GM23338 (cell line): ENCODE measurements at regions not wholly inside any gene's neighbourhood (a gene's known extent, or its start where the extent isn't known, plus 50 kb on each side); places are given as distances from the start of the nearest gene placed in this dataset.

Experiments used
- ATAC-seq: fragments of 200-7000 bp; cut with Tn5 transposase; 3 replicates; pipeline ENCODE4 v1.9.1; 2020
- DNase-seq: peaks from one replicate; pipeline ENCODE4 v3.0.0-alpha.2; 2015; ENCODE audit warnings: low spot score
- H2AFZ ChIP-seq: fragments of 200-600 bp; sonication (generic); 2 replicates; pipeline ENCODE4 v1.8.0; 2016; ENCODE audit warnings: antibody characterized with exemption, mild to moderate bottlenecking, moderate library complexity
- H3F3A ChIP-seq: fragments of 200-600 bp; sonication (generic); replicated peaks from 2 replicates; pipeline ENCODE4 v1.8.0; 2017; ENCODE audit warnings: antibody characterized with exemption, mixed run types, low read depth
- H3K27ac ChIP-seq: fragments of 200-600 bp; sonication (generic); 2 replicates; pipeline ENCODE4 v1.6.1; 2016; ENCODE audit warnings: low read depth
- H3K27me3 ChIP-seq: fragments of 200-600 bp; sonication (generic); 2 replicates; pipeline ENCODE4 v1.8.0; 2016; ENCODE audit warnings: mild to moderate bottlenecking, mixed run types, moderate library complexity; ENCODE audit not compliant: insufficient read depth
- H3K36me3 ChIP-seq: fragments of 200-600 bp; sonication (generic); 2 replicates; pipeline ENCODE4 v1.8.0; 2016; ENCODE audit warnings: mild to moderate bottlenecking; ENCODE audit not compliant: insufficient read depth
- H3K4me1 ChIP-seq: fragments of 200-600 bp; sonication (generic); 2 replicates; pipeline ENCODE4 v1.8.0; 2016; ENCODE audit warnings: mild to moderate bottlenecking, moderate library complexity; ENCODE audit not compliant: insufficient read depth
- H3K4me2 ChIP-seq: fragments of 200-600 bp; sonication (generic); 2 replicates; pipeline ENCODE4 v1.7.1; 2017; ENCODE audit warnings: mixed run types
- H3K4me3 ChIP-seq: fragments of 200-600 bp; sonication (generic); 2 replicates; pipeline ENCODE4 v1.6.1; 2016; ENCODE audit warnings: mixed run types
- H3K79me2 ChIP-seq: fragments of 200-600 bp; sonication (generic); replicated peaks from 2 replicates; pipeline ENCODE4 v1.8.0; 2017; ENCODE audit warnings: mild to moderate bottlenecking; ENCODE audit not compliant: insufficient read depth
- H3K9me2 ChIP-seq: fragments of 200-600 bp; sonication (generic); 2 replicates; pipeline ENCODE4 v1.8.0; 2017; ENCODE audit not compliant: insufficient read depth
- H4K20me1 ChIP-seq: fragments of 200-600 bp; sonication (generic); replicated peaks from 2 replicates; pipeline ENCODE4 v1.8.0; 2017; ENCODE audit warnings: mild to moderate bottlenecking; ENCODE audit not compliant: insufficient read depth
- H3K27ac Mint-ChIP-seq: 2 replicates; pipeline ENCODE4 v1.8.0; 2020; ENCODE audit warnings: inconsistent platforms, mild to moderate bottlenecking, moderate library complexity, mixed read lengths
- H3K27me3 Mint-ChIP-seq: 3 replicates; pipeline ENCODE4 v1.8.0; 2022; ENCODE audit warnings: low read depth, mild to moderate bottlenecking, moderate library complexity, mixed read lengths, inconsistent platforms; ENCODE audit not compliant: insufficient read depth, poor library complexity
- H3K36me3 Mint-ChIP-seq: 3 replicates; pipeline ENCODE4 v1.8.0; 2021; ENCODE audit warnings: low read depth, mild to moderate bottlenecking, inconsistent platforms, moderate library complexity, mixed read lengths
- H3K4me1 Mint-ChIP-seq: 3 replicates; pipeline ENCODE4 v1.8.0; 2020; ENCODE audit warnings: mild to moderate bottlenecking, inconsistent platforms, mixed read lengths
- H3K4me3 Mint-ChIP-seq: 3 replicates; pipeline ENCODE4 v1.8.0; 2021; ENCODE audit warnings: moderate library complexity, mild to moderate bottlenecking, inconsistent platforms, mixed read lengths
- H3K9me3 Mint-ChIP-seq: 3 replicates; pipeline ENCODE4 v1.8.0; 2020; ENCODE audit warnings: moderate library complexity, mild to moderate bottlenecking, inconsistent platforms, mixed read lengths
- CREB1 ChIP-seq: fragments of 250-450 bp; sonication (Bioruptor Pico); IDR thresholded peaks from 2 replicates; pipeline ENCODE4 v1.5.0; 2020; ENCODE audit warnings: low read depth, mild to moderate bottlenecking, moderate library complexity
- EZH2 ChIP-seq: fragments of 200-600 bp; sonication (generic); IDR thresholded peaks from one replicate; pipeline ENCODE4 v1.8.0; 2017; ENCODE audit warnings: antibody characterized with exemption, mild to moderate bottlenecking, low read depth; ENCODE audit not compliant: unreplicated experiment
- EZH2phosphoT487 ChIP-seq: fragments of 200-600 bp; sonication (generic); IDR thresholded peaks from one replicate; pipeline ENCODE4 v1.8.1; 2018; ENCODE audit warnings: antibody characterized with exemption; ENCODE audit not compliant: unreplicated experiment
- JUNB ChIP-seq: IDR thresholded peaks from one replicate; pipeline ENCODE4 v1.6.1; 2016; ENCODE audit warnings: antibody characterized with exemption; ENCODE audit not compliant: unreplicated experiment
- NANOG ChIP-seq: IDR thresholded peaks from 2 replicates; pipeline ENCODE4 v1.6.1; 2016; ENCODE audit warnings: antibody characterized with exemption, borderline replicate concordance
- POLR2AphosphoS5 ChIP-seq: IDR thresholded peaks from 2 replicates; pipeline ENCODE4 v1.6.1; 2016; ENCODE audit warnings: antibody characterized with exemption, low read depth
- STAT1 ChIP-seq: IDR thresholded peaks from one replicate; pipeline ENCODE4 v1.6.1; 2016; ENCODE audit warnings: antibody characterized with exemption; ENCODE audit not compliant: unreplicated experiment
- ZNF114 ChIP-seq: fragments of 250-450 bp; sonication (Bioruptor Pico); IDR thresholded peaks from 2 replicates; pipeline ENCODE4 v1.5.0; 2020; ENCODE audit warnings: mild to moderate bottlenecking, moderate library complexity
- ZNF331 ChIP-seq: fragments of 250-450 bp; sonication (Bioruptor Pico); IDR thresholded peaks from 2 replicates; pipeline ENCODE4 v1.5.0; 2020; ENCODE audit warnings: low read depth, mild to moderate bottlenecking, moderate library complexity
- TF ChIP-seq, protein P1 (sequence below), 2 experiments: fragments of 200-600 bp in 1 of 2; sonication (generic) in 1 of 2; conservative IDR thresholded peaks; 2 replicates each; pipeline versions ENCODE4 v1.5.1 to v1.6.1; 2016 to 2017; ENCODE audit warnings: antibody characterized with exemption in 2 of 2, low read depth in 2 of 2, mild to moderate bottlenecking in 2 of 2, moderate library complexity in 1 of 2
- TF ChIP-seq, protein P2 (sequence below): IDR thresholded peaks from 2 replicates; pipeline ENCODE4 v1.6.1; 2016; ENCODE audit warnings: antibody characterized with exemption
- TF ChIP-seq, protein P3 (sequence below): fragments of 250-450 bp; sonication (Bioruptor Pico); IDR thresholded peaks from 2 replicates; pipeline ENCODE4 v1.5.0; 2020; ENCODE audit warnings: mild to moderate bottlenecking, moderate library complexity
- TF ChIP-seq, protein P4 (sequence below): IDR thresholded peaks from one replicate; pipeline ENCODE4 v1.6.1; 2018; ENCODE audit warnings: antibody characterized with exemption; ENCODE audit not compliant: unreplicated experiment

DNA sequence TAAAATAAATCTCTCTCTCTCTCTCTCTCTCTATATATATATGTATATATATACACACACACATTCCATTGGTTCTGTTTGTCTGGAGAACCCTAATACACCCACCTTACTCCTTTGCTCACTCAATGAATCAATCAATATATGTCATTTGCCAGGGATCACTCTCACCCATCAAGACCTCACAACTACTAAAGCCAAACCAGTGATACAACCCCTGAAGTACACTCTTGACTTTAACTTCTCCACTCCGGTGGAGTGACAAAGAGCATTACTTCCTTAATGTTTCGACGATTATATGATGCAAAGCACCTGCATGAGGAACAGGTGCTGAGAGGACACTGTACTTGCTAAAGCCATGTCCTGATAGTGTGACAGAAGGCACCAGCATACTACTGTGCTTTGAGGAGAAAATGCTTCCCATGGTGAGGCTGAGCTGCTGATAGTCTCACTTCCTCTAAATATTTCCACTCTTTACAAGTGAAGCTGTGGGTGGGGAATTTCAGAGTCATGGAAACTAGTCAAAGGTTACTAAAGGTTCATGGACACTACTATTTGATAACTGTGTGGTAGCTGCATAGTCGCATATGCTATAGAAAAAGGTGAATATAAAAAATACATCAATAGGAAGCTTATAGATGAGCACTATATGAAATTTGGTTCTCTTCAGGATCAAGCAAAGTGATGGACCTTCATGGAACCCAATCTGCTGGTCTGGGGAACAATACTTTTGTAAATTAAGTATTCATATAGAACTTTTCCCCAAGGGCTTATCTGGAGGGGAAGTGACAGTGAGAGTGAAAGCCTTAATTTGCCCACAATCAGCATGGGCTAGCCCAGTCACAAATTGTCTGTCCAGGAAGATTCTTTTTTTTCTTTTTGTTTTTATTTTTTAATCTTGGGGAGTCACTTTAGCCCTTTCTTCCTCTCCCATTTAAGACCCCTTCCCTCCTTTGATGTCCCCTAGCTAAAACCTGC, 141.9 kb upstream of the NEDD9 start:
- Histone ChIP-seq H3K36me3 (no peaks in the 10 kb centered on the region), H3K27ac (no peak overlapping the region), H4K20me1 (no peaks in the 10 kb centered on the region), H3K9me2 (peaks cover 5% of the 10 kb centered on the region; the same call in 1 of the 2 replicates), H3F3A (no peaks in the 10 kb centered on the region), H3K4me1 (0 out of 2 replicates have a peak, but pooled peaks cover 4% of the 10 kb centered on the region), H2AFZ (no peak overlapping the region), H3K4me3 (no peak overlapping the region), H3K4me2 (no peak overlapping the region), H3K27me3 (no peaks in the 10 kb centered on the region), H3K79me2 (no peaks in the 10 kb centered on the region)
- no peak for ATAC-seq
- no peak for DNase-seq
- H3K27me3 Mint-ChIP-seq = peaks cover 1% of the 10 kb centered on the region
- H3K36me3 Mint-ChIP-seq = peaks cover 9% of the 10 kb centered on the region; the same call in 2 of the 3 replicates
- TF ChIP-seq ZNF114 (CRISPR knock-in tag) (no peak), STAT1 (no peak), EZH2phosphoT487 (no peak), JUNB (no peak), POLR2AphosphoS5 (no peak), ZNF331 (CRISPR knock-in tag) (no peak), EZH2 (no peak), CREB1 (CRISPR knock-in tag) (no peak), NANOG (no peak)
- TF ChIP-seq, protein P1, sequence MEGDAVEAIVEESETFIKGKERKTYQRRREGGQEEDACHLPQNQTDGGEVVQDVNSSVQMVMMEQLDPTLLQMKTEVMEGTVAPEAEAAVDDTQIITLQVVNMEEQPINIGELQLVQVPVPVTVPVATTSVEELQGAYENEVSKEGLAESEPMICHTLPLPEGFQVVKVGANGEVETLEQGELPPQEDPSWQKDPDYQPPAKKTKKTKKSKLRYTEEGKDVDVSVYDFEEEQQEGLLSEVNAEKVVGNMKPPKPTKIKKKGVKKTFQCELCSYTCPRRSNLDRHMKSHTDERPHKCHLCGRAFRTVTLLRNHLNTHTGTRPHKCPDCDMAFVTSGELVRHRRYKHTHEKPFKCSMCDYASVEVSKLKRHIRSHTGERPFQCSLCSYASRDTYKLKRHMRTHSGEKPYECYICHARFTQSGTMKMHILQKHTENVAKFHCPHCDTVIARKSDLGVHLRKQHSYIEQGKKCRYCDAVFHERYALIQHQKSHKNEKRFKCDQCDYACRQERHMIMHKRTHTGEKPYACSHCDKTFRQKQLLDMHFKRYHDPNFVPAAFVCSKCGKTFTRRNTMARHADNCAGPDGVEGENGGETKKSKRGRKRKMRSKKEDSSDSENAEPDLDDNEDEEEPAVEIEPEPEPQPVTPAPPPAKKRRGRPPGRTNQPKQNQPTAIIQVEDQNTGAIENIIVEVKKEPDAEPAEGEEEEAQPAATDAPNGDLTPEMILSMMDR (conservative IDR thresholded peaks at IDR 0.05; ENCODE audit: low read depth in 2 of 2) = no peak
- TF ChIP-seq, protein P2, sequence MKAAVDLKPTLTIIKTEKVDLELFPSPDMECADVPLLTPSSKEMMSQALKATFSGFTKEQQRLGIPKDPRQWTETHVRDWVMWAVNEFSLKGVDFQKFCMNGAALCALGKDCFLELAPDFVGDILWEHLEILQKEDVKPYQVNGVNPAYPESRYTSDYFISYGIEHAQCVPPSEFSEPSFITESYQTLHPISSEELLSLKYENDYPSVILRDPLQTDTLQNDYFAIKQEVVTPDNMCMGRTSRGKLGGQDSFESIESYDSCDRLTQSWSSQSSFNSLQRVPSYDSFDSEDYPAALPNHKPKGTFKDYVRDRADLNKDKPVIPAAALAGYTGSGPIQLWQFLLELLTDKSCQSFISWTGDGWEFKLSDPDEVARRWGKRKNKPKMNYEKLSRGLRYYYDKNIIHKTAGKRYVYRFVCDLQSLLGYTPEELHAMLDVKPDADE = no peak
- TF ChIP-seq, protein P3, sequence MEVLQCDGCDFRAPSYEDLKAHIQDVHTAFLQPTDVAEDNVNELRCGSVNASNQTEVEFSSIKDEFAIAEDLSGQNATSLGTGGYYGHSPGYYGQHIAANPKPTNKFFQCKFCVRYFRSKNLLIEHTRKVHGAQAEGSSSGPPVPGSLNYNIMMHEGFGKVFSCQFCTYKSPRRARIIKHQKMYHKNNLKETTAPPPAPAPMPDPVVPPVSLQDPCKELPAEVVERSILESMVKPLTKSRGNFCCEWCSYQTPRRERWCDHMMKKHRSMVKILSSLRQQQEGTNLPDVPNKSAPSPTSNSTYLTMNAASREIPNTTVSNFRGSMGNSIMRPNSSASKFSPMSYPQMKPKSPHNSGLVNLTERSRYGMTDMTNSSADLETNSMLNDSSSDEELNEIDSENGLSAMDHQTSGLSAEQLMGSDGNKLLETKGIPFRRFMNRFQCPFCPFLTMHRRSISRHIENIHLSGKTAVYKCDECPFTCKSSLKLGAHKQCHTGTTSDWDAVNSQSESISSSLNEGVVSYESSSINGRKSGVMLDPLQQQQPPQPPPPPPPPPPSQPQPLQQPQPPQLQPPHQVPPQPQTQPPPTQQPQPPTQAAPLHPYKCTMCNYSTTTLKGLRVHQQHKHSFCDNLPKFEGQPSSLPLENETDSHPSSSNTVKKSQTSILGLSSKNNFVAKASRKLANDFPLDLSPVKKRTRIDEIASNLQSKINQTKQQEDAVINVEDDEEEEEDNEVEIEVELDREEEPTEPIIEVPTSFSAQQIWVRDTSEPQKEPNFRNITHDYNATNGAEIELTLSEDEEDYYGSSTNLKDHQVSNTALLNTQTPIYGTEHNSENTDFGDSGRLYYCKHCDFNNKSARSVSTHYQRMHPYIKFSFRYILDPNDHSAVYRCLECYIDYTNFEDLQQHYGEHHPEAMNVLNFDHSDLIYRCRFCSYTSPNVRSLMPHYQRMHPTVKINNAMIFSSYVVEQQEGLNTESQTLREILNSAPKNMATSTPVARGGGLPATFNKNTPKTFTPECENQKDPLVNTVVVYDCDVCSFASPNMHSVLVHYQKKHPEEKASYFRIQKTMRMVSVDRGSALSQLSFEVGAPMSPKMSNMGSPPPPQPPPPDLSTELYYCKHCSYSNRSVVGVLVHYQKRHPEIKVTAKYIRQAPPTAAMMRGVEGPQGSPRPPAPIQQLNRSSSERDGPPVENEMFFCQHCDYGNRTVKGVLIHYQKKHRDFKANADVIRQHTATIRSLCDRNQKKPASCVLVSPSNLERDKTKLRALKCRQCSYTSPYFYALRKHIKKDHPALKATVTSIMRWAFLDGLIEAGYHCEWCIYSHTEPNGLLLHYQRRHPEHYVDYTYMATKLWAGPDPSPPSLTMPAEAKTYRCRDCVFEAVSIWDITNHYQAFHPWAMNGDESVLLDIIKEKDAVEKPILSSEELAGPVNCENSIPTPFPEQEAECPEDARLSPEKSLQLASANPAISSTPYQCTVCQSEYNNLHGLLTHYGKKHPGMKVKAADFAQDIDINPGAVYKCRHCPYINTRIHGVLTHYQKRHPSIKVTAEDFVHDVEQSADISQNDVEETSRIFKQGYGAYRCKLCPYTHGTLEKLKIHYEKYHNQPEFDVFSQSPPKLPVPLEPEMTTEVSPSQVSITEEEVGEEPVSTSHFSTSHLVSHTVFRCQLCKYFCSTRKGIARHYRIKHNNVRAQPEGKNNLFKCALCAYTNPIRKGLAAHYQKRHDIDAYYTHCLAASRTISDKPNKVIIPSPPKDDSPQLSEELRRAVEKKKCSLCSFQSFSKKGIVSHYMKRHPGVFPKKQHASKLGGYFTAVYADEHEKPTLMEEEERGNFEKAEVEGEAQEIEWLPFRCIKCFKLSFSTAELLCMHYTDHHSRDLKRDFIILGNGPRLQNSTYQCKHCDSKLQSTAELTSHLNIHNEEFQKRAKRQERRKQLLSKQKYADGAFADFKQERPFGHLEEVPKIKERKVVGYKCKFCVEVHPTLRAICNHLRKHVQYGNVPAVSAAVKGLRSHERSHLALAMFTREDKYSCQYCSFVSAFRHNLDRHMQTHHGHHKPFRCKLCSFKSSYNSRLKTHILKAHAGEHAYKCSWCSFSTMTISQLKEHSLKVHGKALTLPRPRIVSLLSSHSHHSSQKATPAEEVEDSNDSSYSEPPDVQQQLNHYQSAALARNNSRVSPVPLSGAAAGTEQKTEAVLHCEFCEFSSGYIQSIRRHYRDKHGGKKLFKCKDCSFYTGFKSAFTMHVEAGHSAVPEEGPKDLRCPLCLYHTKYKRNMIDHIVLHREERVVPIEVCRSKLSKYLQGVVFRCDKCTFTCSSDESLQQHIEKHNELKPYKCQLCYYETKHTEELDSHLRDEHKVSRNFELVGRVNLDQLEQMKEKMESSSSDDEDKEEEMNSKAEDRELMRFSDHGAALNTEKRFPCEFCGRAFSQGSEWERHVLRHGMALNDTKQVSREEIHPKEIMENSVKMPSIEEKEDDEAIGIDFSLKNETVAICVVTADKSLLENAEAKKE (CRISPR knock-in tag) = no peak
- TF ChIP-seq, protein P4, sequence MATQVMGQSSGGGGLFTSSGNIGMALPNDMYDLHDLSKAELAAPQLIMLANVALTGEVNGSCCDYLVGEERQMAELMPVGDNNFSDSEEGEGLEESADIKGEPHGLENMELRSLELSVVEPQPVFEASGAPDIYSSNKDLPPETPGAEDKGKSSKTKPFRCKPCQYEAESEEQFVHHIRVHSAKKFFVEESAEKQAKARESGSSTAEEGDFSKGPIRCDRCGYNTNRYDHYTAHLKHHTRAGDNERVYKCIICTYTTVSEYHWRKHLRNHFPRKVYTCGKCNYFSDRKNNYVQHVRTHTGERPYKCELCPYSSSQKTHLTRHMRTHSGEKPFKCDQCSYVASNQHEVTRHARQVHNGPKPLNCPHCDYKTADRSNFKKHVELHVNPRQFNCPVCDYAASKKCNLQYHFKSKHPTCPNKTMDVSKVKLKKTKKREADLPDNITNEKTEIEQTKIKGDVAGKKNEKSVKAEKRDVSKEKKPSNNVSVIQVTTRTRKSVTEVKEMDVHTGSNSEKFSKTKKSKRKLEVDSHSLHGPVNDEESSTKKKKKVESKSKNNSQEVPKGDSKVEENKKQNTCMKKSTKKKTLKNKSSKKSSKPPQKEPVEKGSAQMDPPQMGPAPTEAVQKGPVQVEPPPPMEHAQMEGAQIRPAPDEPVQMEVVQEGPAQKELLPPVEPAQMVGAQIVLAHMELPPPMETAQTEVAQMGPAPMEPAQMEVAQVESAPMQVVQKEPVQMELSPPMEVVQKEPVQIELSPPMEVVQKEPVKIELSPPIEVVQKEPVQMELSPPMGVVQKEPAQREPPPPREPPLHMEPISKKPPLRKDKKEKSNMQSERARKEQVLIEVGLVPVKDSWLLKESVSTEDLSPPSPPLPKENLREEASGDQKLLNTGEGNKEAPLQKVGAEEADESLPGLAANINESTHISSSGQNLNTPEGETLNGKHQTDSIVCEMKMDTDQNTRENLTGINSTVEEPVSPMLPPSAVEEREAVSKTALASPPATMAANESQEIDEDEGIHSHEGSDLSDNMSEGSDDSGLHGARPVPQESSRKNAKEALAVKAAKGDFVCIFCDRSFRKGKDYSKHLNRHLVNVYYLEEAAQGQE = no peak
- H3K27ac Mint-ChIP-seq = no peak overlapping the region
- H3K4me1 Mint-ChIP-seq = peaks cover 3% of the 10 kb centered on the region
- H3K4me3 Mint-ChIP-seq = no peak overlapping the region
- peaks cover 12% of the 10 kb centered on the region for H3K9me3 Mint-ChIP-seq
